T-cell (primary cell): ENCODE measurements at regions not wholly inside any gene's neighbourhood (a gene's known extent, or its start where the extent isn't known, plus 50 kb on each side); places are given as distances from the start of the nearest gene placed in this dataset.

Experiments used
- ATAC-seq, 4 experiments: fragments of 200-7000 bp in 3 of 4; fragments of 150-1000 bp in 1 of 4; cut with Tn5 transposase; replicated peaks in 1 of 4; 1 replicate in 3 of 4; 2 replicates in 1 of 4; pipeline ENCODE4 v1.10.0; 2021; ENCODE audit warnings: moderate library complexity in 3 of 4, mild to moderate bottlenecking in 2 of 4, moderate number of reproducible peaks in 1 of 4
- CTCF ChIA-PET, 2 donors: fragments of 300-600 bp; sonication (Branson Sonifier 250); formaldehyde crosslinking; loops; one replicate each; lab custom pipeline; 2022; ENCODE audit warnings: antibody characterized with exemption in 2 of 2; lab: Charles Lee
- POLR2A ChIA-PET, 2 donors: fragments of 300-600 bp; sonication (Branson Sonifier 250); formaldehyde crosslinking; loops; one replicate each; lab custom pipeline; 2022; ENCODE audit warnings: antibody characterized with exemption in 2 of 2; lab: Charles Lee
- DNase-seq, 35 experiments: peaks; one replicate each; pipeline versions ENCODE4 v3.0.0 to v3.0.0-alpha.2; 2013 to 2023
- H3K27ac ChIP-seq: one replicate; pipeline ENCODE4 v1.5.1; 2013; ENCODE audit warnings: low read length
- H3K27me3 ChIP-seq, 2 experiments: replicated peaks in 1 of 2; 1 replicate in 1 of 2; 2 replicates in 1 of 2; pipeline versions ENCODE4 v1.6.1 to v1.7.0; 2013; ENCODE audit warnings: low read length in 1 of 2, mixed read lengths in 1 of 2; ENCODE audit not compliant: control insufficient read depth in 2 of 2, insufficient read depth in 2 of 2; ENCODE audit errors: extremely low read depth in 1 of 2
- H3K36me3 ChIP-seq, 2 donors: 1 replicate in 1 of 2; 2 replicates in 1 of 2; pipeline versions ENCODE4 v1.6.1 to v1.7.0; 2013; ENCODE audit warnings: low read length in 1 of 2; ENCODE audit not compliant: control insufficient read depth in 2 of 2, insufficient read depth in 1 of 2; ENCODE audit errors: extremely low read depth in 1 of 2
- H3K4me1 ChIP-seq, 2 experiments: 1 replicate in 1 of 2; 2 replicates in 1 of 2; pipeline versions ENCODE4 v1.6.1 to v1.7.0; 2013; ENCODE audit warnings: low read length in 2 of 2, mixed read lengths in 1 of 2; ENCODE audit not compliant: insufficient read depth in 2 of 2, control insufficient read depth in 1 of 2; ENCODE audit errors: extremely low read depth in 1 of 2
- H3K4me3 ChIP-seq, 2 donors: 1 replicate in 1 of 2; 2 replicates in 1 of 2; pipeline versions ENCODE4 v1.5.1 to v1.7.0; 2013; ENCODE audit warnings: mild to moderate bottlenecking in 2 of 2, low read length in 1 of 2, moderate library complexity in 1 of 2; ENCODE audit not compliant: control insufficient read depth in 1 of 2; ENCODE audit errors: extremely low read depth in 1 of 2
- H3K9me3 ChIP-seq: 2 replicates; pipeline ENCODE4 v1.7.0; 2013
- H3K27ac Mint-ChIP-seq, 2 donors: one replicate each; pipeline ENCODE4 v1.8.0; 2020 to 2021; ENCODE audit warnings: mild to moderate bottlenecking in 2 of 2, mixed read lengths in 2 of 2
- H3K27me3 Mint-ChIP-seq, 2 donors: one replicate each; pipeline ENCODE4 v1.8.0; 2021 to 2022; ENCODE audit warnings: mixed read lengths in 2 of 2
- H3K36me3 Mint-ChIP-seq: one replicate; pipeline ENCODE4 v1.8.0; 2021; ENCODE audit warnings: mixed read lengths
- H3K4me1 Mint-ChIP-seq, 3 donors: one replicate each; pipeline ENCODE4 v1.8.0; 2020 to 2022; ENCODE audit warnings: mixed read lengths in 3 of 3, mild to moderate bottlenecking in 1 of 3
- H3K4me3 Mint-ChIP-seq, 3 donors: one replicate each; pipeline ENCODE4 v1.8.0; 2020 to 2022; ENCODE audit warnings: mild to moderate bottlenecking in 3 of 3, mixed read lengths in 3 of 3, moderate library complexity in 3 of 3
- H3K9me3 Mint-ChIP-seq, 3 donors: one replicate each; pipeline ENCODE4 v1.8.0; 2020 to 2022; ENCODE audit warnings: mixed read lengths in 3 of 3
- WGBS: methylation state at CpG from one replicate; pipeline ENCODE4 v1.1.5; 2013; ENCODE audit warnings: missing lambda C conversion rate; ENCODE audit not compliant: insufficient coverage; 5-methylcytosine and 5-hydroxymethylcytosine counted together

- no peaks in the 10 kb centered on the region for H3K4me1 ChIP-seq
- no peak overlapping the region for H3K27ac Mint-ChIP-seq
- no peaks in the 10 kb centered on the region for H3K36me3 ChIP-seq
- no peaks in the 10 kb centered on the region for H3K9me3 ChIP-seq
- H3K4me3 ChIP-seq: no peak overlapping the region
- peaks cover 3% of the 10 kb centered on the region for H3K36me3 Mint-ChIP-seq
- CTCF ChIA-PET: interaction anchor here in 1 of 2 donors (0.6 kb wide), 1 partner anchor 288 kb away, joined by 6 read pairs; no protein-coding TSS in a partner anchor
- ATAC-seq (no peak), DNase-seq (no peak)
- 84% methylated on average over 4 of the region's 4 CpGs for WGBS
- no peak overlapping the region for H3K4me3 Mint-ChIP-seq
- H3K4me1 Mint-ChIP-seq: no peaks in the 10 kb centered on the region
- peaks cover 0 to 19% of the 10 kb centered on the region in 2 experiments for H3K27me3 ChIP-seq
- peaks cover 17 to 18% of the 10 kb centered on the region in 2 donors for H3K27me3 Mint-ChIP-seq
- POLR2A ChIA-PET: no interaction called here
- H3K9me3 Mint-ChIP-seq: peaks cover 0 to 7% (median 0%) of the 10 kb centered on the region in 3 donors
- no peak overlapping the region for H3K27ac ChIP-seq
Measured at GRCh38 chr21:32858628-32859027, 87.1 kb upstream of the PAXBP1 start.

GRCh38 chr21:32860399-32860798 is 88.8 kb upstream of the PAXBP1 start:
- Histone ChIP-seq H3K27me3 (peaks cover 0 to 19% of the 10 kb centered on the region in 2 experiments), H3K36me3 (no peaks in the 10 kb centered on the region), H3K9me3 (no peaks in the 10 kb centered on the region), H3K27ac (no peak overlapping the region), H3K4me3 (no peak overlapping the region), H3K4me1 (no peaks in the 10 kb centered on the region)
- no peak for ATAC-seq
- H3K9me3 Mint-ChIP-seq: peaks cover 0 to 7% (median 0%) of the 10 kb centered on the region in 3 donors
- ChIA-PET POLR2A (no interaction called here), CTCF (no interaction called here)
- H3K27ac Mint-ChIP-seq: no peak overlapping the region
- no peaks in the 10 kb centered on the region for H3K4me1 Mint-ChIP-seq
- DNase-seq: no peak
- no peak overlapping the region for H3K4me3 Mint-ChIP-seq
- peaks cover 3% of the 10 kb centered on the region for H3K36me3 Mint-ChIP-seq
- H3K27me3 Mint-ChIP-seq: peaks cover 20 to 23% of the 10 kb centered on the region in 2 donors

- no peak overlapping the region for H3K4me3 Mint-ChIP-seq
- ChIA-PET POLR2A (no interaction called here), CTCF (no interaction called here)
- peaks cover 19 to 23% of the 10 kb centered on the region in 2 donors for H3K27me3 Mint-ChIP-seq
- no peak overlapping the region for H3K27ac ChIP-seq
- H3K4me1 ChIP-seq: no peaks in the 10 kb centered on the region
- no CpG with 5 or more reads among the region's 4 CpGs for WGBS
- peaks cover 0 to 19% of the 10 kb centered on the region in 2 experiments for H3K27me3 ChIP-seq
- no peak overlapping the region for H3K27ac Mint-ChIP-seq
- no peaks in the 10 kb centered on the region for H3K9me3 ChIP-seq
- DNase-seq (no peak), ATAC-seq (no peak)
- H3K4me3 ChIP-seq: no peak overlapping the region
- no peaks in the 10 kb centered on the region for H3K36me3 ChIP-seq
- H3K9me3 Mint-ChIP-seq: peaks cover 0 to 6% (median 0%) of the 10 kb centered on the region in 3 donors
- H3K4me1 Mint-ChIP-seq: no peaks in the 10 kb centered on the region
- H3K36me3 Mint-ChIP-seq: peaks cover 2% of the 10 kb centered on the region
Measured at GRCh38 chr21:32861866-32862265, 90.3 kb upstream of the PAXBP1 start.

- ATAC-seq: no peak
- Mint-ChIP-seq H3K4me1 (no peaks in the 10 kb centered on the region), H3K36me3 (no peaks in the 10 kb centered on the region), H3K27ac (no peak overlapping the region), H3K4me3 (no peak overlapping the region), H3K27me3 (peaks cover 22 to 24% of the 10 kb centered on the region in 2 donors), H3K9me3 (no peaks in the 10 kb centered on the region)
- POLR2A ChIA-PET: no interaction called here
- Histone ChIP-seq H3K27ac (no peak overlapping the region), H3K4me1 (no peaks in the 10 kb centered on the region), H3K9me3 (no peaks in the 10 kb centered on the region), H3K4me3 (no peak overlapping the region), H3K36me3 (no peaks in the 10 kb centered on the region), H3K27me3 (peaks cover 0 to 8% of the 10 kb centered on the region in 2 experiments)
- no peak for DNase-seq
- CTCF ChIA-PET: no interaction called here
- 67% methylated on average over 1 of the region's 4 CpGs for WGBS
Measured at GRCh38 chr21:32867597-32867996, 96.0 kb upstream of the PAXBP1 start.

- no peaks in the 10 kb centered on the region for H3K4me1 ChIP-seq
- H3K9me3 ChIP-seq: no peaks in the 10 kb centered on the region
- no peak overlapping the region for H3K4me3 ChIP-seq
- H3K36me3 ChIP-seq: no peaks in the 10 kb centered on the region
- H3K27ac ChIP-seq: no peak overlapping the region
- H3K27me3 ChIP-seq: peaks cover 0 to 8% of the 10 kb centered on the region in 2 experiments
- DNase-seq (no peak), ATAC-seq (no peak)
- ChIA-PET POLR2A (no interaction called here), CTCF (no interaction called here)
- H3K27me3 Mint-ChIP-seq: peaks cover 19 to 20% of the 10 kb centered on the region in 2 donors
- H3K9me3 Mint-ChIP-seq: no peaks in the 10 kb centered on the region
- 86% methylated on average over 4 of the region's 11 CpGs for WGBS
- H3K4me3 Mint-ChIP-seq: no peak overlapping the region
- no peak overlapping the region for H3K27ac Mint-ChIP-seq
- no peaks in the 10 kb centered on the region for H3K4me1 Mint-ChIP-seq
- no peaks in the 10 kb centered on the region for H3K36me3 Mint-ChIP-seq
Measured at GRCh38 chr21:32868631-32869454, 97.3 kb upstream of the PAXBP1 start.

GRCh38 chr21:32869459-32869858 is 97.9 kb upstream of the PAXBP1 start:
- no peaks in the 10 kb centered on the region for H3K9me3 ChIP-seq
- peaks cover 0 to 8% of the 10 kb centered on the region in 2 experiments for H3K27me3 ChIP-seq
- POLR2A ChIA-PET: no interaction called here
- no peak for ATAC-seq
- no peaks in the 10 kb centered on the region for H3K9me3 Mint-ChIP-seq
- CTCF ChIA-PET: no interaction called here
- H3K4me1 ChIP-seq: no peaks in the 10 kb centered on the region
- DNase-seq: no peak
- 72% methylated on average over 1 of the region's 3 CpGs for WGBS
- no peaks in the 10 kb centered on the region for H3K36me3 Mint-ChIP-seq
- peaks cover 19 to 20% of the 10 kb centered on the region in 2 donors for H3K27me3 Mint-ChIP-seq
- no peak overlapping the region for H3K4me3 ChIP-seq
- H3K4me3 Mint-ChIP-seq: no peak overlapping the region
- H3K4me1 Mint-ChIP-seq: no peaks in the 10 kb centered on the region
- H3K27ac Mint-ChIP-seq: no peak overlapping the region
- no peaks in the 10 kb centered on the region for H3K36me3 ChIP-seq
- H3K27ac ChIP-seq: no peak overlapping the region
